ENCODE measurements at regions not wholly inside any gene's neighbourhood (a gene's known extent, or its start where the extent isn't known, plus 50 kb on each side); places are given as distances from the start of the nearest gene placed in this dataset.

DNA sequence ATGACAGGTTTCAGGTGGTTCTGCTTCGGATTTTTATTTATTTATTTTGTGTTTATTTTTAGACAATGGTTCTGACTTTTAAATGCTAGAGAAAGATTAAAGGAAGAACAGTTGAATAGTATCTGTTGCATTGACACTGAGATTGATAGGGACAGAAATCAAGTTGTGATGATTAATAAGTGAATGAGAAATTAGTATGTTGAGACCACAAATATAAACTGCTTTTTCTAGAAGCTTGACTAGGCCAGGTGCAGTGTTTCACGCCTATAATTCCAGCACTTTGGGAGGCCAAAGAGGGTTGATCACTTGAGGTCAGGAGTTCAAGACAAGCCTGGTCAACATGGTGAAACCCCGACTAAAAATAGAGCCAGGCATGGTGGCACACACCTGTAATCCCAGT lies 65.1 kb upstream of the TNRC6B start:
- TF ChIP-seq POLR2AphosphoS5 (IDR thresholded peaks at IDR 0.05; ENCODE audit: low read depth, low read length), result no peak
- TF ChIP-seq SMC3 (IDR thresholded peaks at IDR 0.05; ENCODE audit: low read depth, low read length), result no peak
- TF ChIP-seq NRF1 (IDR thresholded peaks at IDR 0.05; ENCODE audit: low read depth, low read length), result no peak
- TF ChIP-seq TEAD4 (IDR thresholded peaks at IDR 0.05; ENCODE audit: borderline replicate concordance, insufficient read depth), result no peak

DNA sequence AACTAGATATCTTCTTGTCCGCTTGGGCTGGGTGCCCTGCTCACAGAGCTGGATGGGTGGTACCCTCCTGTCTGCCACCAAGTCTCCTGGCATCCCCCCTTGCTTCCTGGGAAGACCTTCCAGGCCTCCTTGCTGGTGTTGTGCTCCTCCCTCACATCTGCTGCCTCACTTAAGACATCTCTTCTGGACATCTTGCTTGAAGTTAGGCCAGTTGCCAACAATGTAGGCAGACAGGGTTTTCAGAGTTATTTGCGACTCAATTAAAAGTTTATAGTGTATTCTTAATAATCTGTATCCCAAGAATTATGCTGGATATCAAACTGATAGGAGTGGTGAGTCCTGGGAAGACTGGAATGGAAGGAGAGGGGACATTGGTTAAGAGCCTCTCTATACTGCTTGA lies 64.0 kb upstream of the TNRC6B start:
- DNase-seq, result no peak
- POLR2A ChIA-PET, result no interaction called here
- Histone ChIP-seq H3K9ac (no peak overlapping the region), H3K27ac (ENCODE audit: low read depth in 2 of 2, low read length in 1 of 2) (no peak overlapping the region), H3K79me2 (ENCODE audit: insufficient read depth) (no peaks in the 10 kb centered on the region), H3K4me1 (ENCODE audit: control insufficient read depth in 1 of 2, insufficient read depth in 2 of 2, low read depth in 1 of 2, low read length in 1 of 2) (no peaks in the 10 kb centered on the region; a peak in 1 of 4 replicates), H3K4me2 (no peak overlapping the region), H3K9me2 (no peaks in the 10 kb centered on the region), H3K9me3 (no peaks in the 10 kb centered on the region), H3K27me3 (ENCODE audit: insufficient read depth) (no peaks in the 10 kb centered on the region), H3F3A (replicated peaks; ENCODE audit: insufficient read depth) (no peaks in the 10 kb centered on the region), H4K20me1 (ENCODE audit: insufficient read depth) (no peaks in the 10 kb centered on the region), H3K4me3 (ENCODE audit: low read depth in 2 of 2, low read length in 1 of 2) (no peak overlapping the region), H3K36me3 (replicated peaks in 1 of 2; ENCODE audit: control insufficient read depth in 1 of 2, insufficient read depth in 2 of 2, low read length in 1 of 2) (no peaks in the 10 kb centered on the region), H2AFZ (ENCODE audit: low read depth) (no peak overlapping the region)
- CTCF ChIA-PET, result no interaction called here
- no peak for TF ChIP-seq EZH2phosphoT487 (IDR thresholded peaks at IDR 0.05; ENCODE audit: borderline replicate concordance, low read depth)
- TF ChIP-seq, protein P1, sequence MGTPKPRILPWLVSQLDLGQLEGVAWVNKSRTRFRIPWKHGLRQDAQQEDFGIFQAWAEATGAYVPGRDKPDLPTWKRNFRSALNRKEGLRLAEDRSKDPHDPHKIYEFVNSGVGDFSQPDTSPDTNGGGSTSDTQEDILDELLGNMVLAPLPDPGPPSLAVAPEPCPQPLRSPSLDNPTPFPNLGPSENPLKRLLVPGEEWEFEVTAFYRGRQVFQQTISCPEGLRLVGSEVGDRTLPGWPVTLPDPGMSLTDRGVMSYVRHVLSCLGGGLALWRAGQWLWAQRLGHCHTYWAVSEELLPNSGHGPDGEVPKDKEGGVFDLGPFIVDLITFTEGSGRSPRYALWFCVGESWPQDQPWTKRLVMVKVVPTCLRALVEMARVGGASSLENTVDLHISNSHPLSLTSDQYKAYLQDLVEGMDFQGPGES (IDR thresholded peaks at IDR 0.05; ENCODE audit: low read depth, low read length), result no peak
- WGBS (ENCODE audit: low lambda C conversion rate), result 93% methylated on average over 2 of the region's 2 CpGs

More for the DNA sequence above, 65.1 kb upstream of the TNRC6B start:
- Histone ChIP-seq H3K9me3 (no peaks in the 10 kb centered on the region), H3K4me1 (ENCODE audit: control insufficient read depth in 1 of 2, insufficient read depth in 2 of 2, low read depth in 1 of 2, low read length in 1 of 2) (no peaks in the 10 kb centered on the region; a peak in 1 of 4 replicates), H3K27ac (ENCODE audit: low read depth in 2 of 2, low read length in 1 of 2) (no peak overlapping the region), H3K36me3 (replicated peaks in 1 of 2; ENCODE audit: control insufficient read depth in 1 of 2, insufficient read depth in 2 of 2, low read length in 1 of 2) (no peaks in the 10 kb centered on the region), H4K20me1 (ENCODE audit: insufficient read depth) (no peaks in the 10 kb centered on the region), H3K4me3 (ENCODE audit: low read depth in 2 of 2, low read length in 1 of 2) (no peak overlapping the region), H3F3A (replicated peaks; ENCODE audit: insufficient read depth) (no peaks in the 10 kb centered on the region), H3K79me2 (ENCODE audit: insufficient read depth) (no peaks in the 10 kb centered on the region), H3K9me2 (no peaks in the 10 kb centered on the region), H3K27me3 (ENCODE audit: insufficient read depth) (no peaks in the 10 kb centered on the region), H3K4me2 (no peak overlapping the region), H2AFZ (ENCODE audit: low read depth) (no peak overlapping the region), H3K9ac (no peak overlapping the region)
- 73% methylated on average over 2 of the region's 3 CpGs for WGBS (ENCODE audit: low lambda C conversion rate)
- ChIA-PET POLR2A (no interaction called here), CTCF (no interaction called here)
- DNase-seq, result no peak

DNA sequence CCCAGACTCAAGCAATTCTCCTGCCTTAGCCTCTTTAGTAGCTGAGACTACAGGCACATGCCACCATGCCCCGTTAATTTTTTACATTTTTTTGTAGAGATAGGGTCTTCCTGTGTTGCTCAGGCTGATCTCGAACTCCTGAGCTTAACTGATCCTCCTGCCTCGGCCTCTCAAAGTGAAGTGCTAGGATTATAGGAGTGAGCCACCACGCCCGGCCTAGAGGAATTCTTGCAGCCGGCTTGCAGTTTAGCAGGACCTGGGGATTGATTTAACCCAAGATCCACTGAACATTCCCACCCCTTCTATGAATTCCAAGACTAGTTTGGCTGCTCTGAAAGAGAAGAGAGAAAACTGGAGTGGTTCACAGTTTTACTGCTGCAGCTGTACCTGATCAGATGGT lies 63.3 kb upstream of the TNRC6B start:
- Histone ChIP-seq H3K36me3 (replicated peaks in 1 of 2; ENCODE audit: control insufficient read depth in 1 of 2, insufficient read depth in 2 of 2, low read length in 1 of 2) (no peaks in the 10 kb centered on the region), H2AFZ (ENCODE audit: low read depth) (no peak overlapping the region), H3F3A (replicated peaks; ENCODE audit: insufficient read depth) (no peaks in the 10 kb centered on the region), H3K4me1 (ENCODE audit: control insufficient read depth in 1 of 2, insufficient read depth in 2 of 2, low read depth in 1 of 2, low read length in 1 of 2) (no peaks in the 10 kb centered on the region; a peak in 1 of 4 replicates), H3K79me2 (ENCODE audit: insufficient read depth) (no peaks in the 10 kb centered on the region), H3K9me3 (no peaks in the 10 kb centered on the region), H3K4me2 (no peak overlapping the region), H3K27ac (ENCODE audit: low read depth in 2 of 2, low read length in 1 of 2) (no peak overlapping the region), H3K27me3 (ENCODE audit: insufficient read depth) (no peaks in the 10 kb centered on the region), H3K4me3 (ENCODE audit: low read depth in 2 of 2, low read length in 1 of 2) (no peak overlapping the region), H3K9ac (no peak overlapping the region), H3K9me2 (no peaks in the 10 kb centered on the region), H4K20me1 (ENCODE audit: insufficient read depth) (no peaks in the 10 kb centered on the region)
- ChIA-PET POLR2A (no interaction called here), CTCF (no interaction called here)
- WGBS (ENCODE audit: low lambda C conversion rate), result 86% methylated on average over 6 of the region's 6 CpGs
- no peak for TF ChIP-seq NFIC (IDR thresholded peaks at IDR 0.05; ENCODE audit: borderline replicate concordance)
- TF ChIP-seq, protein P2, sequence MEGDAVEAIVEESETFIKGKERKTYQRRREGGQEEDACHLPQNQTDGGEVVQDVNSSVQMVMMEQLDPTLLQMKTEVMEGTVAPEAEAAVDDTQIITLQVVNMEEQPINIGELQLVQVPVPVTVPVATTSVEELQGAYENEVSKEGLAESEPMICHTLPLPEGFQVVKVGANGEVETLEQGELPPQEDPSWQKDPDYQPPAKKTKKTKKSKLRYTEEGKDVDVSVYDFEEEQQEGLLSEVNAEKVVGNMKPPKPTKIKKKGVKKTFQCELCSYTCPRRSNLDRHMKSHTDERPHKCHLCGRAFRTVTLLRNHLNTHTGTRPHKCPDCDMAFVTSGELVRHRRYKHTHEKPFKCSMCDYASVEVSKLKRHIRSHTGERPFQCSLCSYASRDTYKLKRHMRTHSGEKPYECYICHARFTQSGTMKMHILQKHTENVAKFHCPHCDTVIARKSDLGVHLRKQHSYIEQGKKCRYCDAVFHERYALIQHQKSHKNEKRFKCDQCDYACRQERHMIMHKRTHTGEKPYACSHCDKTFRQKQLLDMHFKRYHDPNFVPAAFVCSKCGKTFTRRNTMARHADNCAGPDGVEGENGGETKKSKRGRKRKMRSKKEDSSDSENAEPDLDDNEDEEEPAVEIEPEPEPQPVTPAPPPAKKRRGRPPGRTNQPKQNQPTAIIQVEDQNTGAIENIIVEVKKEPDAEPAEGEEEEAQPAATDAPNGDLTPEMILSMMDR (IDR thresholded peaks at IDR 0.05), result no peak
- TF ChIP-seq RCOR1 (IDR thresholded peaks at IDR 0.05; ENCODE audit: low read length), result no peak
- DNase-seq, result no peak
